GM23338 (cell line): ENCODE measurements at regions not wholly inside any gene's neighbourhood (a gene's known extent, or its start where the extent isn't known, plus 50 kb on each side); places are given as distances from the start of the nearest gene placed in this dataset.

Source experiments
- ATAC-seq: fragments of 200-7000 bp; cut with Tn5 transposase; 3 replicates; pipeline ENCODE4 v1.9.1; 2020
- DNase-seq: peaks from one replicate; pipeline ENCODE4 v3.0.0-alpha.2; 2015; ENCODE audit warnings: low spot score
- H2AFZ ChIP-seq: fragments of 200-600 bp; sonication (generic); 2 replicates; pipeline ENCODE4 v1.8.0; 2016; ENCODE audit warnings: antibody characterized with exemption, mild to moderate bottlenecking, moderate library complexity
- H3F3A ChIP-seq: fragments of 200-600 bp; sonication (generic); replicated peaks from 2 replicates; pipeline ENCODE4 v1.8.0; 2017; ENCODE audit warnings: antibody characterized with exemption, mixed run types, low read depth
- H3K27ac ChIP-seq: fragments of 200-600 bp; sonication (generic); 2 replicates; pipeline ENCODE4 v1.6.1; 2016; ENCODE audit warnings: low read depth
- H3K27me3 ChIP-seq: fragments of 200-600 bp; sonication (generic); 2 replicates; pipeline ENCODE4 v1.8.0; 2016; ENCODE audit warnings: mild to moderate bottlenecking, mixed run types, moderate library complexity; ENCODE audit not compliant: insufficient read depth
- H3K36me3 ChIP-seq: fragments of 200-600 bp; sonication (generic); 2 replicates; pipeline ENCODE4 v1.8.0; 2016; ENCODE audit warnings: mild to moderate bottlenecking; ENCODE audit not compliant: insufficient read depth
- H3K4me1 ChIP-seq: fragments of 200-600 bp; sonication (generic); 2 replicates; pipeline ENCODE4 v1.8.0; 2016; ENCODE audit warnings: mild to moderate bottlenecking, moderate library complexity; ENCODE audit not compliant: insufficient read depth
- H3K4me2 ChIP-seq: fragments of 200-600 bp; sonication (generic); 2 replicates; pipeline ENCODE4 v1.7.1; 2017; ENCODE audit warnings: mixed run types
- H3K4me3 ChIP-seq: fragments of 200-600 bp; sonication (generic); 2 replicates; pipeline ENCODE4 v1.6.1; 2016; ENCODE audit warnings: mixed run types
- H3K79me2 ChIP-seq: fragments of 200-600 bp; sonication (generic); replicated peaks from 2 replicates; pipeline ENCODE4 v1.8.0; 2017; ENCODE audit warnings: mild to moderate bottlenecking; ENCODE audit not compliant: insufficient read depth
- H3K9me2 ChIP-seq: fragments of 200-600 bp; sonication (generic); 2 replicates; pipeline ENCODE4 v1.8.0; 2017; ENCODE audit not compliant: insufficient read depth
- H4K20me1 ChIP-seq: fragments of 200-600 bp; sonication (generic); replicated peaks from 2 replicates; pipeline ENCODE4 v1.8.0; 2017; ENCODE audit warnings: mild to moderate bottlenecking; ENCODE audit not compliant: insufficient read depth
- H3K27ac Mint-ChIP-seq: 2 replicates; pipeline ENCODE4 v1.8.0; 2020; ENCODE audit warnings: inconsistent platforms, mild to moderate bottlenecking, moderate library complexity, mixed read lengths
- H3K27me3 Mint-ChIP-seq: 3 replicates; pipeline ENCODE4 v1.8.0; 2022; ENCODE audit warnings: low read depth, mild to moderate bottlenecking, moderate library complexity, mixed read lengths, inconsistent platforms; ENCODE audit not compliant: insufficient read depth, poor library complexity
- H3K36me3 Mint-ChIP-seq: 3 replicates; pipeline ENCODE4 v1.8.0; 2021; ENCODE audit warnings: low read depth, mild to moderate bottlenecking, inconsistent platforms, moderate library complexity, mixed read lengths
- H3K4me1 Mint-ChIP-seq: 3 replicates; pipeline ENCODE4 v1.8.0; 2020; ENCODE audit warnings: mild to moderate bottlenecking, inconsistent platforms, mixed read lengths
- H3K4me3 Mint-ChIP-seq: 3 replicates; pipeline ENCODE4 v1.8.0; 2021; ENCODE audit warnings: moderate library complexity, mild to moderate bottlenecking, inconsistent platforms, mixed read lengths
- H3K9me3 Mint-ChIP-seq: 3 replicates; pipeline ENCODE4 v1.8.0; 2020; ENCODE audit warnings: moderate library complexity, mild to moderate bottlenecking, inconsistent platforms, mixed read lengths
- CREB1 ChIP-seq: fragments of 250-450 bp; sonication (Bioruptor Pico); IDR thresholded peaks from 2 replicates; pipeline ENCODE4 v1.5.0; 2020; ENCODE audit warnings: low read depth, mild to moderate bottlenecking, moderate library complexity
- ETS1 ChIP-seq: IDR thresholded peaks from 2 replicates; pipeline ENCODE4 v1.6.1; 2016; ENCODE audit warnings: antibody characterized with exemption
- EZH2 ChIP-seq: fragments of 200-600 bp; sonication (generic); IDR thresholded peaks from one replicate; pipeline ENCODE4 v1.8.0; 2017; ENCODE audit warnings: antibody characterized with exemption, mild to moderate bottlenecking, low read depth; ENCODE audit not compliant: unreplicated experiment
- EZH2phosphoT487 ChIP-seq: fragments of 200-600 bp; sonication (generic); IDR thresholded peaks from one replicate; pipeline ENCODE4 v1.8.1; 2018; ENCODE audit warnings: antibody characterized with exemption; ENCODE audit not compliant: unreplicated experiment
- JUNB ChIP-seq: IDR thresholded peaks from one replicate; pipeline ENCODE4 v1.6.1; 2016; ENCODE audit warnings: antibody characterized with exemption; ENCODE audit not compliant: unreplicated experiment
- REST ChIP-seq: IDR thresholded peaks from one replicate; pipeline ENCODE4 v1.6.1; 2018; ENCODE audit warnings: antibody characterized with exemption; ENCODE audit not compliant: unreplicated experiment
- STAT1 ChIP-seq: IDR thresholded peaks from one replicate; pipeline ENCODE4 v1.6.1; 2016; ENCODE audit warnings: antibody characterized with exemption; ENCODE audit not compliant: unreplicated experiment
- ZNF114 ChIP-seq: fragments of 250-450 bp; sonication (Bioruptor Pico); IDR thresholded peaks from 2 replicates; pipeline ENCODE4 v1.5.0; 2020; ENCODE audit warnings: mild to moderate bottlenecking, moderate library complexity
- ZNF331 ChIP-seq: fragments of 250-450 bp; sonication (Bioruptor Pico); IDR thresholded peaks from 2 replicates; pipeline ENCODE4 v1.5.0; 2020; ENCODE audit warnings: low read depth, mild to moderate bottlenecking, moderate library complexity

- DNase-seq: no peak
- Mint-ChIP-seq H3K27me3 (no peaks in the 10 kb centered on the region), H3K36me3 (no peaks in the 10 kb centered on the region), H3K4me1 (peaks cover 8% of the 10 kb centered on the region; the same call in 1 of the 3 replicates), H3K9me3 (peaks cover 4% of the 10 kb centered on the region; the same call in 1 of the 3 replicates), H3K27ac (no peak overlapping the region; the same call in 1 of the 2 replicates), H3K4me3 (no peak overlapping the region)
- no peaks in the 10 kb centered on the region for H4K20me1 ChIP-seq
- H3K79me2 ChIP-seq: no peaks in the 10 kb centered on the region
- no peak for ATAC-seq
- H3K9me2 ChIP-seq: peaks cover 6% of the 10 kb centered on the region; the same call in 1 of the 2 replicates
- no peaks in the 10 kb centered on the region for H3K27me3 ChIP-seq
- no peaks in the 10 kb centered on the region for H3F3A ChIP-seq
- H3K4me2 ChIP-seq: no peak overlapping the region
- no peaks in the 10 kb centered on the region for H3K36me3 ChIP-seq
- H3K27ac ChIP-seq: no peak overlapping the region
- TF ChIP-seq ZNF331 (CRISPR knock-in tag) (no peak), CREB1 (CRISPR knock-in tag) (no peak)
- no peaks in the 10 kb centered on the region for H3K4me1 ChIP-seq
- H2AFZ ChIP-seq: no peak overlapping the region
- H3K4me3 ChIP-seq: no peak overlapping the region
Measured at GRCh38 chr4:72959411-72959810, 110.1 kb downstream of the COX18 start.

- no peaks in the 10 kb centered on the region for H3K27me3 ChIP-seq
- no peak overlapping the region for H3K4me2 ChIP-seq
- H3K79me2 ChIP-seq: no peaks in the 10 kb centered on the region
- H3K9me3 Mint-ChIP-seq: no peaks in the 10 kb centered on the region
- H3K4me1 ChIP-seq: no peaks in the 10 kb centered on the region
- peaks cover 8% of the 10 kb centered on the region; the same call in 1 of the 3 replicates for H3K4me1 Mint-ChIP-seq
- no peak overlapping the region for H3K4me3 ChIP-seq
- no peak for TF ChIP-seq EZH2
- no peak for TF ChIP-seq STAT1
- no peak for TF ChIP-seq EZH2phosphoT487
- no peak for TF ChIP-seq REST
- no peak for TF ChIP-seq ZNF331 (CRISPR knock-in tag)
- TF ChIP-seq ETS1: no peak
- TF ChIP-seq JUNB: no peak
- no peak for TF ChIP-seq ZNF114 (CRISPR knock-in tag)
- no peak overlapping the region; the same call in 1 of the 2 replicates for H3K27ac Mint-ChIP-seq
- no peak overlapping the region for H3K27ac ChIP-seq
- H4K20me1 ChIP-seq: no peaks in the 10 kb centered on the region
- no peak overlapping the region for H2AFZ ChIP-seq
- DNase-seq (no peak), ATAC-seq (no peak)
- H3F3A ChIP-seq: no peaks in the 10 kb centered on the region
- H3K4me3 Mint-ChIP-seq: no peak overlapping the region
- no peaks in the 10 kb centered on the region for H3K36me3 Mint-ChIP-seq
- H3K9me2 ChIP-seq: no peaks in the 10 kb centered on the region
- no peaks in the 10 kb centered on the region for H3K27me3 Mint-ChIP-seq
- no peaks in the 10 kb centered on the region for H3K36me3 ChIP-seq
Measured at GRCh38 chr4:72954811-72955210, 114.7 kb downstream of the COX18 start.
